Neural cell (in vitro differentiated cells): ENCODE measurements at regions not wholly inside any gene's neighbourhood (a gene's known extent, or its start where the extent isn't known, plus 50 kb on each side); places are given as distances from the start of the nearest gene placed in this dataset.
A peak's percentile ranks its signal among the peaks of the same experiment; 100 is the strongest.

Experiments used
- H2AFZ ChIP-seq: fragments of 200-600, 300-800 bp; sonication (generic), shearing (Covaris generic); 2 replicates; pipeline ENCODE4 v1.6.0; 2014; ENCODE audit warnings: low read depth, mild to moderate bottlenecking, antibody characterized with exemption, low read length, moderate library complexity
- H3F3A ChIP-seq: fragments of 200-600 bp; shearing (Covaris generic); 2 replicates; pipeline ENCODE4 v1.6.1; 2016; ENCODE audit warnings: mild to moderate bottlenecking, moderate library complexity, mixed read lengths, antibody characterized with exemption, low read length; ENCODE audit not compliant: insufficient read depth, poor library complexity, severe bottlenecking
- H3K27ac ChIP-seq: fragments of 200-600, 300-800 bp; sonication (generic), shearing (Covaris generic); 2 replicates; pipeline ENCODE4 v1.5.1; 2014; ENCODE audit warnings: mild to moderate bottlenecking, low read length, moderate library complexity
- H3K27me3 ChIP-seq: fragments of 300-800, 200-600 bp; sonication (generic), shearing (Covaris generic); 2 replicates; pipeline ENCODE4 v1.6.0; 2014; ENCODE audit warnings: mild to moderate bottlenecking, low read depth, low read length, moderate library complexity; ENCODE audit not compliant: insufficient read depth
- H3K36me3 ChIP-seq: fragments of 300-800, 200-600 bp; sonication (generic), shearing (Covaris generic); 2 replicates; pipeline ENCODE4 v1.5.1; 2014; ENCODE audit warnings: mild to moderate bottlenecking, antibody characterized with exemption, low read length, moderate library complexity; ENCODE audit not compliant: insufficient read depth
- H3K4me2 ChIP-seq: fragments of 300-800, 200-600 bp; sonication (generic), shearing (Covaris generic); 2 replicates; pipeline ENCODE4 v1.6.0; 2014; ENCODE audit warnings: mild to moderate bottlenecking, low read length
- H3K4me3 ChIP-seq: fragments of 300-800, 200-600 bp; sonication (generic), shearing (Covaris generic); 2 replicates; pipeline ENCODE4 v1.5.1; 2014; ENCODE audit warnings: mild to moderate bottlenecking, low read length, moderate library complexity
- H3K79me2 ChIP-seq: fragments of 200-600 bp; shearing (Covaris generic); replicated peaks from 2 replicates; pipeline ENCODE4 v1.6.0; 2014; ENCODE audit warnings: mild to moderate bottlenecking, low read length, moderate library complexity; ENCODE audit not compliant: insufficient read depth
- H3K9ac ChIP-seq: fragments of 300-800, 200-600 bp; sonication (generic), shearing (Covaris generic); 2 replicates; pipeline ENCODE4 v1.6.1; 2016; ENCODE audit warnings: mild to moderate bottlenecking, low read length, mixed read lengths
- H3K9me2 ChIP-seq: fragments of 200-600 bp; shearing (Covaris generic); 2 replicates; pipeline ENCODE4 v1.6.1; 2016; ENCODE audit warnings: mild to moderate bottlenecking, low read length, mixed read lengths; ENCODE audit not compliant: insufficient read depth
- H3K9me3 ChIP-seq: fragments of 200-600, 300-800 bp; sonication (generic), shearing (Covaris generic); 2 replicates; pipeline ENCODE4 v1.6.1; 2016; ENCODE audit warnings: mild to moderate bottlenecking, mixed run types, low read length, moderate library complexity, mixed read lengths
- H4K20me1 ChIP-seq: fragments of 200-600 bp; shearing (Covaris generic); 2 replicates; pipeline ENCODE4 v1.6.1; 2016; ENCODE audit warnings: mild to moderate bottlenecking, mixed run types; ENCODE audit not compliant: insufficient read depth
- EP300 ChIP-seq: fragments of 450-650 bp; conservative IDR thresholded peaks from 2 replicates; pipeline ENCODE4 v1.6.1; 2014; ENCODE audit warnings: antibody characterized with exemption, mild to moderate bottlenecking, moderate library complexity; ENCODE audit not compliant: poor library complexity, severe bottlenecking
- EZH2 ChIP-seq: fragments of 200-600, 300-800 bp; shearing (Covaris generic), sonication (generic); IDR thresholded peaks from 2 replicates; pipeline ENCODE4 v1.6.1; 2014; ENCODE audit warnings: antibody characterized with exemption, low read length, borderline replicate concordance, mild to moderate bottlenecking; ENCODE audit not compliant: insufficient read depth, poor library complexity, severe bottlenecking
- MXI1 ChIP-seq: fragments of 450-650 bp; conservative IDR thresholded peaks from 2 replicates; pipeline ENCODE4 v1.6.1; 2014; ENCODE audit warnings: antibody characterized with exemption, mild to moderate bottlenecking; ENCODE audit not compliant: poor library complexity, severe bottlenecking
- POLR2AphosphoS5 ChIP-seq: IDR thresholded peaks from 2 replicates; pipeline ENCODE4 v1.6.1; 2012
- RAD21 ChIP-seq: fragments of 450-650 bp; conservative IDR thresholded peaks from 2 replicates; pipeline ENCODE4 v1.6.1; 2014; ENCODE audit warnings: antibody characterized with exemption, mild to moderate bottlenecking, moderate library complexity
- SMC3 ChIP-seq: fragments of 450-650 bp; conservative IDR thresholded peaks from 2 replicates; pipeline ENCODE4 v1.6.1; 2014; ENCODE audit warnings: antibody characterized with exemption, mild to moderate bottlenecking, moderate library complexity; ENCODE audit not compliant: poor library complexity
- TAF1 ChIP-seq: IDR thresholded peaks from 2 replicates; pipeline ENCODE4 v1.6.1; 2012; ENCODE audit warnings: low read depth
- TF ChIP-seq, protein P1 (sequence below): fragments of 450-650 bp; IDR thresholded peaks from 2 replicates; pipeline ENCODE4 v1.5.1; 2014; ENCODE audit warnings: antibody characterized with exemption, mild to moderate bottlenecking, moderate library complexity; ENCODE audit not compliant: poor library complexity, severe bottlenecking
- TF ChIP-seq, protein P2 (sequence below): IDR thresholded peaks from 2 replicates; pipeline ENCODE4 v1.6.1; 2012; ENCODE audit warnings: borderline replicate concordance

- Histone ChIP-seq H3K27me3 (no peaks in the 10 kb centered on the region), H2AFZ (no peak overlapping the region), H3K9me3 (no peaks in the 10 kb centered on the region), H3K4me2 (no peak overlapping the region), H3K4me3 (no peak overlapping the region), H3K9me2 (no peaks in the 10 kb centered on the region), H3K79me2 (no peaks in the 10 kb centered on the region), H3K36me3 (no peaks in the 10 kb centered on the region), H4K20me1 (no peaks in the 10 kb centered on the region), H3K27ac (no peak overlapping the region), H3F3A (no peaks in the 10 kb centered on the region), H3K9ac (no peak overlapping the region)
- TF ChIP-seq EZH2 = no peak
- no peak for TF ChIP-seq EP300
- TF ChIP-seq TAF1 = no peak
- TF ChIP-seq, protein P1, sequence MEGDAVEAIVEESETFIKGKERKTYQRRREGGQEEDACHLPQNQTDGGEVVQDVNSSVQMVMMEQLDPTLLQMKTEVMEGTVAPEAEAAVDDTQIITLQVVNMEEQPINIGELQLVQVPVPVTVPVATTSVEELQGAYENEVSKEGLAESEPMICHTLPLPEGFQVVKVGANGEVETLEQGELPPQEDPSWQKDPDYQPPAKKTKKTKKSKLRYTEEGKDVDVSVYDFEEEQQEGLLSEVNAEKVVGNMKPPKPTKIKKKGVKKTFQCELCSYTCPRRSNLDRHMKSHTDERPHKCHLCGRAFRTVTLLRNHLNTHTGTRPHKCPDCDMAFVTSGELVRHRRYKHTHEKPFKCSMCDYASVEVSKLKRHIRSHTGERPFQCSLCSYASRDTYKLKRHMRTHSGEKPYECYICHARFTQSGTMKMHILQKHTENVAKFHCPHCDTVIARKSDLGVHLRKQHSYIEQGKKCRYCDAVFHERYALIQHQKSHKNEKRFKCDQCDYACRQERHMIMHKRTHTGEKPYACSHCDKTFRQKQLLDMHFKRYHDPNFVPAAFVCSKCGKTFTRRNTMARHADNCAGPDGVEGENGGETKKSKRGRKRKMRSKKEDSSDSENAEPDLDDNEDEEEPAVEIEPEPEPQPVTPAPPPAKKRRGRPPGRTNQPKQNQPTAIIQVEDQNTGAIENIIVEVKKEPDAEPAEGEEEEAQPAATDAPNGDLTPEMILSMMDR = peak; percentile 68
- peak; percentile 44 for TF ChIP-seq RAD21
- TF ChIP-seq SMC3 = peak; percentile 67
- TF ChIP-seq POLR2AphosphoS5 = no peak
These were observed 149.5 kb downstream of the SMAD6 start for GRCh38 chr15:66851311-66852063.

DNA sequence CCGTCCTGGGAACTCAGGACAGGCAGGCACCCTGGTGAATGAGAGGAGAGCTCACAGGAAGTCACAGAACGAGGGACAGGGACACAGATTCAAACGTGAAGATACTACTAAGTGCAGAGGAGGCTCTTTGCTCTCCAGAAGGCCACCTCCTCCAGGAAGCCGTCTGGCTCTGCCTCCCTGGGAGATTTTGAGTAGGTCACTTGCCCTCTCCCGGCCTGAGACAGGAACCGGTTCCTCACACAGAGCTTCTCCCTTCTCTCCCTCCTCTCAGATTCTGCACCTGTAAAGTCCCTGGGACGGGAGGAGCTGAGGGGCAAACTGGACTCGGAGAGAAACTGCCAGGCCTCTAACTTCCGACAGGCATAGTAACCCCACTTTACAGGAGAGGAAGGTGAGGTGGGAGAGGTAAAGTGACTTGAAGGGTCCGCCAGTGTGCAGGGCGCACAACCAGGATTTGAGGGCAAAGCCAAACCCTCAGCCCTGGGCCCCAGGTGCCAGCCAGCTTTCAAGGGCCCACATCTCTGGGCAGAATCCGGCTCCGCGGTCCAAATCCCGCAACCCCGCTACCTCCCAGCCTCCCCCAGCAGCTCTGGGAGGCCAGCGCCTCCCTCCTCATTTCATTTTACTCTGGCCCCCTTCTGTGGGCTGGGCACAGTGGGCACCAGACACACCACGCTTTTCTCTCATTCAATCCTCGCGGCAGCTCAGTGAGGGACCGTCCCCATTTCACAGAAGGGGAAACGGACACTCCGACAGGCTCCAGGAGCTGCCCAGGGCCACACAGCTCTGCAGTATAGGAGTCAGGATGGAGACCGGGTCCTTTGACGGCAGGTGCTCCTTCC lies 150.2 kb downstream of the SMAD6 start:
- Histone ChIP-seq H3K9me3 (no peaks in the 10 kb centered on the region), H3F3A (no peaks in the 10 kb centered on the region), H3K9me2 (no peaks in the 10 kb centered on the region), H3K36me3 (no peaks in the 10 kb centered on the region), H4K20me1 (no peaks in the 10 kb centered on the region), H3K4me3 (no peak overlapping the region), H3K9ac (no peak overlapping the region), H3K4me2 (no peak overlapping the region), H3K27me3 (no peaks in the 10 kb centered on the region), H2AFZ (no peak overlapping the region), H3K79me2 (no peaks in the 10 kb centered on the region), H3K27ac (no peak overlapping the region)
- TF ChIP-seq EZH2 (no peak), EP300 (no peak), MXI1 (no peak), TAF1 (no peak)
- TF ChIP-seq, protein P2, sequence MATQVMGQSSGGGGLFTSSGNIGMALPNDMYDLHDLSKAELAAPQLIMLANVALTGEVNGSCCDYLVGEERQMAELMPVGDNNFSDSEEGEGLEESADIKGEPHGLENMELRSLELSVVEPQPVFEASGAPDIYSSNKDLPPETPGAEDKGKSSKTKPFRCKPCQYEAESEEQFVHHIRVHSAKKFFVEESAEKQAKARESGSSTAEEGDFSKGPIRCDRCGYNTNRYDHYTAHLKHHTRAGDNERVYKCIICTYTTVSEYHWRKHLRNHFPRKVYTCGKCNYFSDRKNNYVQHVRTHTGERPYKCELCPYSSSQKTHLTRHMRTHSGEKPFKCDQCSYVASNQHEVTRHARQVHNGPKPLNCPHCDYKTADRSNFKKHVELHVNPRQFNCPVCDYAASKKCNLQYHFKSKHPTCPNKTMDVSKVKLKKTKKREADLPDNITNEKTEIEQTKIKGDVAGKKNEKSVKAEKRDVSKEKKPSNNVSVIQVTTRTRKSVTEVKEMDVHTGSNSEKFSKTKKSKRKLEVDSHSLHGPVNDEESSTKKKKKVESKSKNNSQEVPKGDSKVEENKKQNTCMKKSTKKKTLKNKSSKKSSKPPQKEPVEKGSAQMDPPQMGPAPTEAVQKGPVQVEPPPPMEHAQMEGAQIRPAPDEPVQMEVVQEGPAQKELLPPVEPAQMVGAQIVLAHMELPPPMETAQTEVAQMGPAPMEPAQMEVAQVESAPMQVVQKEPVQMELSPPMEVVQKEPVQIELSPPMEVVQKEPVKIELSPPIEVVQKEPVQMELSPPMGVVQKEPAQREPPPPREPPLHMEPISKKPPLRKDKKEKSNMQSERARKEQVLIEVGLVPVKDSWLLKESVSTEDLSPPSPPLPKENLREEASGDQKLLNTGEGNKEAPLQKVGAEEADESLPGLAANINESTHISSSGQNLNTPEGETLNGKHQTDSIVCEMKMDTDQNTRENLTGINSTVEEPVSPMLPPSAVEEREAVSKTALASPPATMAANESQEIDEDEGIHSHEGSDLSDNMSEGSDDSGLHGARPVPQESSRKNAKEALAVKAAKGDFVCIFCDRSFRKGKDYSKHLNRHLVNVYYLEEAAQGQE = no peak
- TF ChIP-seq, protein P1 = no peak
